Gastroesophageal sphincter (tissue), 3 donors: ENCODE measurements at regions not wholly inside any gene's neighbourhood (a gene's known extent, or its start where the extent isn't known, plus 50 kb on each side); places are given as distances from the start of the nearest gene placed in this dataset.

Experiments used
- POLR2A ChIP-seq, 2 donors: fragments of 450-650 bp; IDR thresholded peaks; one replicate each; pipeline ENCODE4 v1.6.1; 2017; ENCODE audit warnings: antibody characterized with exemption in 2 of 2, mild to moderate bottlenecking in 2 of 2, moderate library complexity in 1 of 2
- POLR2AphosphoS5 ChIP-seq: sonication (generic); formaldehyde crosslinking; IDR thresholded peaks from one replicate; pipeline ENCODE4 v1.6.1; 2017; ENCODE audit warnings: antibody characterized with exemption
- TF ChIP-seq, protein P1 (sequence below), 4 experiments: fragments of 200-600 bp in 2 of 4; fragments of 450-650 bp in 2 of 4; sonication (generic) in 1 of 4; IDR thresholded peaks; one replicate each; pipeline ENCODE4 v1.5.1; 2017 to 2019; ENCODE audit warnings: antibody characterized with exemption in 4 of 4, mild to moderate bottlenecking in 2 of 4, moderate library complexity in 2 of 4

DNA sequence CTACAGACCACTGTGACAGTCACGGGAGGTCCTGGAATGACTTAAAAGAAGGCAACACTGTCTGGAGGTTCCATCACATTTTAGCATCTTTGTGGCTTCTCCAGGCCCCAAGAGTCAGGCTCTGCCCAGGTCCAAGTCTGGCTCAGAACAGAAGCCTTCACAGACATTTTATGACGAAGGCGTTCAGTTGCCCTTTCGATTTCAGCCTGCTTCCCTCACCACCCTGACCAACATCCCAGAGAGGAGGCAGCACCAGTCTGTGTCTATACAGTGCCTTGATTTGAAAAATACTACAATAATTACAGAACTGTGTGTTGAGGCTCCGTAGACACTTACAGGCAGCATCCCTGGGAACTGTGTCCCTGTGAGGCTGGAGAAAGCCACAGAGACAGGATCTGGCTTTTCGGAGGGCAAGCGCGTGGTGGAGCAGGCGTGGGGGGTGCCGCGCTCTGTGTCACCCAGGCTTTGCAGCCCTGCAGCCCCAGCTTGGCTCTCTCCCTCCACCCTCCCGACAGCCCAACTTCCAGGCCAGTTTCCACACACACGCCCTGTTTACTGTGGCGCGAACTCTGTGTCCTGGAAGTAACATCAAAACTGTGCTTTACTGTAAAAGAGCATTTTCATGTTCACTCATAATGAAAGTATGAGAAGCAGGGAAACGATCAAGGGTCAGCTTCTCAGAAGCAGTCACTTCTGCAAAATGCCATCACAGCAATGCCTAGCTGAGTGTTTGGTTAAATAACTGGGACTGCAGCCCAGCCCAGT lies 153.5 kb upstream of the ALKAL2 start:
- TF ChIP-seq, protein P1, sequence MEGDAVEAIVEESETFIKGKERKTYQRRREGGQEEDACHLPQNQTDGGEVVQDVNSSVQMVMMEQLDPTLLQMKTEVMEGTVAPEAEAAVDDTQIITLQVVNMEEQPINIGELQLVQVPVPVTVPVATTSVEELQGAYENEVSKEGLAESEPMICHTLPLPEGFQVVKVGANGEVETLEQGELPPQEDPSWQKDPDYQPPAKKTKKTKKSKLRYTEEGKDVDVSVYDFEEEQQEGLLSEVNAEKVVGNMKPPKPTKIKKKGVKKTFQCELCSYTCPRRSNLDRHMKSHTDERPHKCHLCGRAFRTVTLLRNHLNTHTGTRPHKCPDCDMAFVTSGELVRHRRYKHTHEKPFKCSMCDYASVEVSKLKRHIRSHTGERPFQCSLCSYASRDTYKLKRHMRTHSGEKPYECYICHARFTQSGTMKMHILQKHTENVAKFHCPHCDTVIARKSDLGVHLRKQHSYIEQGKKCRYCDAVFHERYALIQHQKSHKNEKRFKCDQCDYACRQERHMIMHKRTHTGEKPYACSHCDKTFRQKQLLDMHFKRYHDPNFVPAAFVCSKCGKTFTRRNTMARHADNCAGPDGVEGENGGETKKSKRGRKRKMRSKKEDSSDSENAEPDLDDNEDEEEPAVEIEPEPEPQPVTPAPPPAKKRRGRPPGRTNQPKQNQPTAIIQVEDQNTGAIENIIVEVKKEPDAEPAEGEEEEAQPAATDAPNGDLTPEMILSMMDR (IDR thresholded peaks at IDR 0.05), result no peak
- TF ChIP-seq POLR2AphosphoS5 (no peak), POLR2A (IDR thresholded peaks at IDR 0.05) (no peak)
